MCF 10A (cell line): ENCODE measurements at regions not wholly inside any gene's neighbourhood (a gene's known extent, or its start where the extent isn't known, plus 50 kb on each side); places are given as distances from the start of the nearest gene placed in this dataset.

Experiments
- BruUV-seq: library from RNA; stranded (reverse); fragments of 400-500 nt; replicated peaks from 2 replicates; lab custom pipeline; 2021; lab: Mats Ljungman, UMichigan
- CTCF ChIA-PET: fragments of 300-600 bp; sonication (Branson Sonifier 250); formaldehyde crosslinking; extraction: SDS; loops from one replicate; lab custom pipeline; 2021; ENCODE audit warnings: antibody characterized with exemption, inconsistent platforms; lab: Yijun Ruan, JAX
- POLR2A ChIA-PET: fragments of 300-600, 350-650 bp; sonication (Branson Sonifier 250); formaldehyde crosslinking; extraction: SDS; loops from one replicate; lab custom pipeline; 2020; ENCODE audit warnings: antibody characterized with exemption, inconsistent platforms; lab: Yijun Ruan, JAX
- DNase-seq: peaks from one replicate; pipeline ENCODE4 v3.0.0-alpha.2; 2018; ENCODE audit not compliant: unreplicated experiment
- H3K27ac Mint-ChIP-seq: one replicate; pipeline ENCODE4 v1.8.0; 2022; ENCODE audit warnings: mild to moderate bottlenecking, low read depth, mixed read lengths; ENCODE audit not compliant: unreplicated experiment
- H3K27me3 Mint-ChIP-seq: one replicate; pipeline ENCODE4 v1.8.0; 2022; ENCODE audit warnings: mixed read lengths; ENCODE audit not compliant: insufficient read depth, unreplicated experiment
- H3K36me3 Mint-ChIP-seq: one replicate; pipeline ENCODE4 v1.8.0; 2022; ENCODE audit warnings: mild to moderate bottlenecking, moderate library complexity, mixed read lengths; ENCODE audit not compliant: insufficient read depth, unreplicated experiment
- H3K4me1 Mint-ChIP-seq: one replicate; pipeline ENCODE4 v1.8.0; 2022; ENCODE audit warnings: mixed read lengths; ENCODE audit not compliant: insufficient read depth, unreplicated experiment
- H3K4me3 Mint-ChIP-seq: one replicate; pipeline ENCODE4 v1.8.0; 2022; ENCODE audit warnings: mild to moderate bottlenecking, moderate library complexity, mixed read lengths; ENCODE audit not compliant: unreplicated experiment
- H3K9me3 Mint-ChIP-seq: one replicate; pipeline ENCODE4 v1.8.0; 2022; ENCODE audit warnings: mixed read lengths; ENCODE audit not compliant: unreplicated experiment
- CTCF ChIP-seq: fragments of 200-600 bp; IDR thresholded peaks from one replicate; pipeline ENCODE4 v1.8.0; 2022; ENCODE audit warnings: antibody characterized with exemption, mild to moderate bottlenecking; ENCODE audit not compliant: unreplicated experiment
- intact Hi-C: fragments of 100-400 bp; cut with micrococcal nuclease; formaldehyde crosslinking; loops from 2 replicates; pipeline ENCODE4 v1.14.1; 2022

DNA sequence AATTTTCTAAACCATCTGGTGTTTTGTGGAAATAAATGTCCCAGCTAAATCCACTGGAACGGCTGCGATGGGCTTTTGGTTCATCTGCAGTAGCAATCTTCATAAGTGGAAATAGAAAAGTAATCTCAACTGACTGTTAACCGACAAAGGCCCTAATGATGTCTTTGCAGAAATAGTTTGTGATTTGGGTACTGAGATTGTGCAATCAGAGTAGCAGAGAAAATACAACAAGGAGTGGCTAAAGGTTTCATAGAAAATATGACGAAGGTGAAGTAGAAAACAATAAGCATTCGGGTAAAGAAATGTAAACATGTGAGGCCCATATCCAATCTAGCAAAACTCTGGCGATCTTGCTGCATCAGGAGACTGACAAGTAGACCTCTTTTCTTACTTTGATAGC lies 262.6 kb upstream of the MCTP2 start:
- ChIA-PET CTCF (interaction anchor here (0.6 to 1.2 kb wide), 3 partner anchors 25 to 881 kb away, joined by 3 read pairs; no protein-coding TSS in a partner anchor), POLR2A (interaction anchor here (0.7 kb wide), 1 partner anchor 155 kb away, joined by 3 read pairs; no protein-coding TSS in a partner anchor)
- no peak for TF ChIP-seq CTCF
- no TSS peak for BruUV-seq
- DNase-seq = no peak
- Mint-ChIP-seq H3K9me3 (no peaks in the 10 kb centered on the region), H3K27ac (no peak overlapping the region), H3K4me1 (no peaks in the 10 kb centered on the region), H3K4me3 (no peak overlapping the region), H3K27me3 (no peaks in the 10 kb centered on the region), H3K36me3 (no peaks in the 10 kb centered on the region)
- intact Hi-C loops = no loop called here

DNA sequence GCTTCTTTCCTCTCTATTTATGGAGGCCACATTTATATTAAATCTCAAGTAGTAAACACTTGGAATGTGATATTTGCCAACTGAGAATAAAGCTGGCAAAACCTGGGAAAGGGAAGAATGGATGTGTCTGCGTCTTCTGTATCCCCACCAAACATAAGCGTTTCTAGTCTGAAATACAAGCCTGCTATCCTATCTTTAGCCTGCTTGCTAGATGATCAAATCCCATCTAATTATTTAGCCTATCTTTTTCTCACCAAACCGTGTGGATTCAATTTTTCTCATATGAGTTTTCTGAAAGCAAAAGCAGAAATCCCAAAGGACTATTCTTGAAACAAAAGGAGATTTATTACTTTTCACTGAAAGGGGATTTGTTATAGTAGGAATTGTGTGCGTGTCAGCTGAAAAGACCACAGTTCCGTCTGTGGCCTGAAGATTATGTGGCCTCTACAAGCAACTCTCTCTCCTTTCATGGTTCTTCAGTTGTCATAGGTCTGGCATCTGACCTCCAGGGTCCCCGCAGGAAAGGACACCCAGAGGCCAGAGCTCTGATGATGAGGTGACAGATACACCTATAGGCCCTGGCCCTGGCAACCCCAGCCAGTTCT lies 266.0 kb upstream of the MCTP2 start:
- H3K27ac Mint-ChIP-seq = no peak overlapping the region
- no peaks in the 10 kb centered on the region for H3K36me3 Mint-ChIP-seq
- intact Hi-C loops = no loop called here
- no peak for DNase-seq
- H3K27me3 Mint-ChIP-seq = no peaks in the 10 kb centered on the region
- CTCF ChIA-PET = interaction anchor here (0.8 to 2.7 kb wide), 3 partner anchors 10 to 154 kb away, joined by 3 to 15 read pairs (median 5); no protein-coding TSS in a partner anchor
- H3K4me1 Mint-ChIP-seq = no peaks in the 10 kb centered on the region
- TF ChIP-seq CTCF = no peak
- no peak overlapping the region for H3K4me3 Mint-ChIP-seq
- no TSS peak for BruUV-seq
- POLR2A ChIA-PET = interaction anchor here (0.6 to 1.5 kb wide), 2 partner anchors 10 to 226 kb away, joined by 3 to 5 read pairs; no protein-coding TSS in a partner anchor
- no peaks in the 10 kb centered on the region for H3K9me3 Mint-ChIP-seq

DNA sequence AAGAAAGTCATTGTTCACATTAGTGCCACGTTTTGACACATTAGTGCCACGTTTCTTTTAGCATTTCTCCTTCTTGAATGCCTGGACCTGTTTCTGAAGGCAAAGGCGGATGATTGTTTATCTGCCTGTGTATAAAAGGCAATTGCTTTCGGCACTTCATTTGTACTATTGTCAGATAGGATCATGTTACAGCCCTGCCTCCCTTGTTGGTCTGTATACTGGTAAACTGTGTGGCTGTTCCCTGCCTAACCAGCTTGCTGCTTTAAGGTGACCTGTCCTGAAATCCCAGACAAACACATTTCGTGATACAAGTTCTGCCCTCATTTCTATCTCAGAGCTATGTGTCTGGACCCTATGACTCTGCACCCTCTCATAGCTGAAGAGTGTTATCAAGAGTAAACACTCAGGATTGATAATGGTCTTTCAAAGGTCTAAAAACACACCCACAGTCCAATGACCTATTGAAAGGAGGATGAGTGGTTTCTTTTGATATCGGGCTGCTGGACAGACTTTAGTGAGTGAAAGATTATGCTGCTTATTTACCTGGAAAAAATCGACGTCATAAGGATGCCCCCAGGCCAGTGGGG lies 276.3 kb upstream of the MCTP2 start:
- Mint-ChIP-seq H3K4me3 (no peak overlapping the region), H3K9me3 (no peaks in the 10 kb centered on the region), H3K4me1 (no peaks in the 10 kb centered on the region), H3K27ac (no peak overlapping the region), H3K27me3 (no peaks in the 10 kb centered on the region), H3K36me3 (no peaks in the 10 kb centered on the region)
- no peak for TF ChIP-seq CTCF
- POLR2A ChIA-PET = interaction anchor here (0.7 kb wide), 1 partner anchor 11 kb away, joined by 4 read pairs; no protein-coding TSS in a partner anchor
- CTCF ChIA-PET = no interaction called here
- intact Hi-C loops = no loop called here
- no TSS peak for BruUV-seq
- DNase-seq = no peak

GRCh38 chr15:93948726-93949125 lies 282.6 kb upstream of the MCTP2 start:
- intact Hi-C loops = no loop called here
- no peaks in the 10 kb centered on the region for H3K36me3 Mint-ChIP-seq
- POLR2A ChIA-PET = no interaction called here

More at GRCh38 chr15:93948726-93949125, 282.6 kb upstream of the MCTP2 start:
- H3K27me3 Mint-ChIP-seq = no peaks in the 10 kb centered on the region
- TF ChIP-seq CTCF = no peak
- peaks cover 7% of the 10 kb centered on the region for H3K9me3 Mint-ChIP-seq
- H3K4me1 Mint-ChIP-seq = no peaks in the 10 kb centered on the region
- H3K4me3 Mint-ChIP-seq = no peak overlapping the region
- CTCF ChIA-PET = interaction anchor here (0.6 kb wide), 1 partner anchor 1148 kb away, joined by 5 read pairs; no protein-coding TSS in a partner anchor
- no TSS peak for BruUV-seq
- no peak for DNase-seq
- no peak overlapping the region for H3K27ac Mint-ChIP-seq
